GM18498 (cell line): ENCODE measurements at regions not wholly inside any gene's neighbourhood (a gene's known extent, or its start where the extent isn't known, plus 50 kb on each side); places are given as distances from the start of the nearest gene placed in this dataset.

ENCODE experiments used
- ATAC-seq: cut with Tn5 transposase; IDR thresholded peaks from one replicate; pipeline ENCODE4 v1.9.1; 2021; ENCODE audit warnings: mild to moderate bottlenecking, moderate library complexity; ENCODE audit not compliant: unreplicated experiment

- no peak for ATAC-seq
Measured at GRCh38 chr2:181828122-181828705, 63.3 kb upstream of the ITPRID2 start.

GRCh38 chr2:181829230-181829629 is 62.3 kb upstream of the ITPRID2 start:
- ATAC-seq, result no peak

GRCh38 chr2:181832015-181832414 is 59.5 kb upstream of the ITPRID2 start:
- no peak for ATAC-seq

- ATAC-seq, result no peak
Measured at GRCh38 chr2:181836583-181836982, 54.9 kb upstream of the ITPRID2 start.

GRCh38 chr2:181837563-181837962 is 54.0 kb upstream of the ITPRID2 start:
- ATAC-seq, result no peak

GRCh38 chr2:181839811-181840210 is 51.7 kb upstream of the ITPRID2 start:
- no peak for ATAC-seq

- no peak for ATAC-seq
Measured at GRCh38 chr2:181841079-181841478, 50.5 kb upstream of the ITPRID2 start.
